A549 (cell line): ENCODE measurements at regions not wholly inside any gene's neighbourhood (a gene's known extent, or its start where the extent isn't known, plus 50 kb on each side); places are given as distances from the start of the nearest gene placed in this dataset.

Experiments used
- ATAC-seq, 2 experiments: fragments of 200-7000 bp in 1 of 2; fragments of >200 bp in 1 of 2; cut with Nextera tagmentation in 1 of 2; cut with Tn5 transposase in 1 of 2; 3 replicates each; pipeline versions ENCODE4 v1.8.0 to v1.9.1; 2018 to 2020; ENCODE audit warnings: mild to moderate bottlenecking in 1 of 2, moderate library complexity in 1 of 2
- CTCF ChIA-PET: fragments of 300-600 bp; sonication (Branson Sonifier 250); formaldehyde crosslinking; extraction: SDS; loops from one replicate; lab custom pipeline; 2021; ENCODE audit warnings: antibody characterized with exemption, inconsistent platforms; lab: Yijun Ruan, JAX
- POLR2A ChIA-PET: fragments of 350-600 bp; formaldehyde crosslinking; extraction: SDS; loops from one replicate; lab custom pipeline; 2021; ENCODE audit warnings: antibody characterized with exemption, inconsistent platforms; lab: Yijun Ruan, JAX
- DNase-seq, 2 experiments: peaks; one replicate each; pipeline versions ENCODE4 v3.0.0 to v3.0.0-alpha.2; 2011 to 2016; ENCODE audit warnings: low read depth in 1 of 2, low spot score in 1 of 2
- FAIRE-seq: peaks from 2 replicates; lab custom pipeline; 2011; peaks lifted over from hg19 to GRCh38; lab: Jason Lieb, UNC
- H3K27ac ChIP-seq, 2 experiments: fragments of >200 bp; sonication (Bioruptor Twin); formaldehyde crosslinking; 3 replicates each; pipeline ENCODE4 v1.5.1; 2016 to 2017
- H3K4me1 ChIP-seq: fragments of >200 bp; sonication (Bioruptor Twin); formaldehyde crosslinking; 3 replicates; pipeline ENCODE4 v1.6.1; 2016
- H3K4me2 ChIP-seq: fragments of >200 bp; sonication (Bioruptor Twin); formaldehyde crosslinking; 3 replicates; pipeline ENCODE4 v1.6.1; 2016
- H3K4me3 ChIP-seq: fragments of >200 bp; sonication (Bioruptor Twin); formaldehyde crosslinking; 3 replicates; pipeline ENCODE4 v1.5.1; 2016
- H3K9me3 ChIP-seq: fragments of >200 bp; sonication (Bioruptor Twin); formaldehyde crosslinking; 3 replicates; pipeline ENCODE4 v1.6.1; 2016
- BCL3 ChIP-seq: fragments of >200 bp; sonication (Bioruptor Twin); formaldehyde crosslinking; IDR thresholded peaks from 3 replicates; pipeline ENCODE4 v1.6.1; 2016
- BHLHE40 ChIP-seq: IDR thresholded peaks from 2 replicates; pipeline ENCODE4 v1.6.1; 2012; ENCODE audit warnings: low read depth, low read length, inconsistent platforms
- CBX2 ChIP-seq: fragments of 200-600 bp; sonication (generic); IDR thresholded peaks from 2 replicates; pipeline ENCODE4 v1.6.1; 2016; ENCODE audit warnings: low read depth, mild to moderate bottlenecking, borderline replicate concordance
- CTCF ChIP-seq: fragments of >200 bp; sonication (Bioruptor Twin); formaldehyde crosslinking; IDR thresholded peaks from 3 replicates; pipeline ENCODE4 v1.5.1; 2016
- E2F6 ChIP-seq: IDR thresholded peaks from 2 replicates; pipeline ENCODE4 v1.6.1; 2012; ENCODE audit warnings: low read depth, borderline replicate concordance
- EHF ChIP-seq: fragments of 250-450 bp; sonication (Bioruptor Pico); IDR thresholded peaks from 2 replicates; pipeline ENCODE4 v1.5.0; 2020; ENCODE audit warnings: mild to moderate bottlenecking
- ESRRA ChIP-seq: fragments of 150-350 bp; IDR thresholded peaks from 2 replicates; pipeline ENCODE4 v1.6.1; 2014; ENCODE audit warnings: mild to moderate bottlenecking, low read length, borderline replicate concordance
- FOXS1 ChIP-seq: fragments of 250-450 bp; sonication (Bioruptor Pico); IDR thresholded peaks from 2 replicates; pipeline ENCODE4 v1.5.0; 2020; ENCODE audit warnings: mild to moderate bottlenecking, moderate library complexity
- GATA3 ChIP-seq: IDR thresholded peaks from 2 replicates; pipeline ENCODE4 v1.6.1; 2012; ENCODE audit warnings: borderline replicate concordance
- HMGXB4 ChIP-seq: fragments of 250-450 bp; sonication (Bioruptor Pico); IDR thresholded peaks from 2 replicates; pipeline ENCODE4 v1.5.0; 2021; ENCODE audit warnings: mild to moderate bottlenecking, moderate library complexity, borderline replicate concordance
- KDM1A ChIP-seq: fragments of 200-600 bp; sonication (generic); IDR thresholded peaks from 2 replicates; pipeline ENCODE4 v1.6.1; 2016; ENCODE audit warnings: low read depth, mild to moderate bottlenecking
- MAX ChIP-seq: IDR thresholded peaks from 2 replicates; pipeline ENCODE4 v1.6.1; 2012
- NPAS2 ChIP-seq: fragments of 250-450 bp; sonication (Bioruptor Pico); IDR thresholded peaks from 2 replicates; pipeline ENCODE4 v1.8.0; 2022; ENCODE audit warnings: mild to moderate bottlenecking, moderate library complexity, borderline replicate concordance
- RAD21 ChIP-seq, 2 experiments: fragments of >200 bp in 1 of 2; sonication (Bioruptor Twin) in 1 of 2; formaldehyde crosslinking in 1 of 2; IDR thresholded peaks in 1 of 2; conservative IDR thresholded peaks in 1 of 2; 2 replicates in 1 of 2; 3 replicates in 1 of 2; pipeline ENCODE4 v1.6.1; 2012 to 2018; ENCODE audit warnings: inconsistent platforms in 1 of 2
- REST ChIP-seq: fragments of 200-600 bp; sonication (generic); IDR thresholded peaks from 2 replicates; pipeline ENCODE4 v1.6.1; 2016; ENCODE audit warnings: antibody characterized with exemption, mild to moderate bottlenecking, moderate library complexity
- SMC3 ChIP-seq: fragments of >200 bp; sonication (Bioruptor Twin); formaldehyde crosslinking; IDR thresholded peaks from 3 replicates; pipeline ENCODE4 v1.6.1; 2018; ENCODE audit warnings: inconsistent platforms
- SREBF2 ChIP-seq: fragments of 450-650 bp; IDR thresholded peaks from 2 replicates; pipeline ENCODE4 v1.6.1; 2014; ENCODE audit warnings: mild to moderate bottlenecking, moderate library complexity
- USF2 ChIP-seq: fragments of 450-650 bp; IDR thresholded peaks from 2 replicates; pipeline ENCODE4 v1.6.1; 2014; ENCODE audit warnings: antibody characterized with exemption
- WGBS: methylation state at CpG from one replicate; pipeline ENCODE4 v1.1.6; 2017; ENCODE audit errors: missing lambda C conversion rate; 5-methylcytosine and 5-hydroxymethylcytosine counted together

GRCh38 chr2:43171789-43172188 is 54.6 kb downstream of the ZFP36L2 start:
- no peak for DNase-seq
- ChIA-PET CTCF (interaction anchor here (0.6 to 5.9 kb wide), 5 partner anchors 7 to 197 kb away, joined by 3 to 37 read pairs (median 3); no protein-coding TSS in a partner anchor), POLR2A (no interaction called here)
- Histone ChIP-seq H3K9me3 (no peaks in the 10 kb centered on the region), H3K4me1 (peaks cover 92% of the 10 kb centered on the region), H3K4me3 (no peak overlapping the region), H3K4me2 (peak overlapping the region; percentile 11; the same call in 1 of the 3 replicates), H3K27ac (peak overlapping the region; percentile 50 to 93)
- no peak for TF ChIP-seq BCL3
- TF ChIP-seq E2F6: no peak
- ATAC-seq: no peak
- WGBS: 64% methylated on average over 1 of the region's 1 CpG
- FAIRE-seq: no peak

- TF ChIP-seq KDM1A (no peak), FOXS1 (CRISPR knock-in tag) (no peak)
- peak overlapping the region; percentile 82 to 93 for H3K27ac ChIP-seq
- no peak overlapping the region for H3K4me2 ChIP-seq
- ATAC-seq: no peak
- H3K4me3 ChIP-seq: no peak overlapping the region
- H3K9me3 ChIP-seq: no peaks in the 10 kb centered on the region
- H3K4me1 ChIP-seq: peaks cover 80% of the 10 kb centered on the region
- DNase-seq: no peak
- POLR2A ChIA-PET: no interaction called here
- no peak for FAIRE-seq
- CTCF ChIA-PET: interaction anchor here (0.9 to 5.9 kb wide), 12 partner anchors 9 to 342 kb away, joined by 3 to 37 read pairs (median 4); no protein-coding TSS in a partner anchor
- WGBS: 93% methylated on average over 21 of the region's 21 CpGs
Observed at GRCh38 chr2:43170405-43171105, 55.9 kb downstream of the ZFP36L2 start.

GRCh38 chr2:43169987-43170386 is 56.4 kb downstream of the ZFP36L2 start:
- Histone ChIP-seq H3K27ac (peak overlapping the region; percentile 82 to 93), H3K4me3 (no peak overlapping the region), H3K4me1 (peaks cover 74% of the 10 kb centered on the region), H3K4me2 (peak overlapping the region; percentile 66), H3K9me3 (no peaks in the 10 kb centered on the region)
- no peak for FAIRE-seq
- CTCF ChIA-PET: interaction anchor here (0.6 to 5.9 kb wide), 16 partner anchors 9 to 342 kb away, joined by 3 to 37 read pairs (median 4); no protein-coding TSS in a partner anchor
- POLR2A ChIA-PET: no interaction called here
- WGBS: 45% methylated on average over 9 of the region's 9 CpGs
- no peak for TF ChIP-seq FOXS1 (CRISPR knock-in tag)
- no peak for TF ChIP-seq REST
- no peak for TF ChIP-seq HMGXB4 (CRISPR knock-in tag)
- TF ChIP-seq NPAS2 (CRISPR knock-in tag): 0 out of 2 replicates have a peak, but pooled peaks have one; percentile 28
- no peak for TF ChIP-seq GATA3
- 0 out of 2 replicates have a peak, but pooled peaks have one; percentile 4 for TF ChIP-seq USF2
- TF ChIP-seq SREBF2: no peak
- peak; percentile 46; the same call in 2 of the 3 replicates for TF ChIP-seq SMC3
- TF ChIP-seq ESRRA: no peak
- TF ChIP-seq CTCF: peak; percentile 65
- TF ChIP-seq MAX: peak; percentile 80
- no peak for TF ChIP-seq BCL3
- peak; percentile 95 for TF ChIP-seq BHLHE40
- TF ChIP-seq RAD21 (conservative IDR thresholded peaks at IDR 0.05 in 1 of 2, IDR thresholded peaks at IDR 0.05 in 1 of 2): peak; percentile 51 to 66; a peak in 4 of 5 replicates
- 0 out of 2 replicates have a peak, but pooled peaks have one; percentile 38 for TF ChIP-seq EHF (CRISPR knock-in tag)
- no peak for TF ChIP-seq CBX2
- peak in 1 of 2 experiments; percentile 64 for DNase-seq
- ATAC-seq: peak in 1 of 2 experiments; percentile 47; a peak in 3 of 6 replicates
